GM12878 (cell line): ENCODE measurements at regions not wholly inside any gene's neighbourhood (a gene's known extent, or its start where the extent isn't known, plus 50 kb on each side); places are given as distances from the start of the nearest gene placed in this dataset.

Experiments used
- ATAC-seq: fragments of 200-7000 bp; cut with Tn5 transposase; 3 replicates; pipeline ENCODE4 v1.9.1; 2020; ENCODE audit warnings: mild to moderate bottlenecking, moderate library complexity
- BruUV-seq: library from RNA; stranded (reverse); fragments of 400-500 nt; replicated peaks from 2 replicates; lab custom pipeline; 2021; lab: Mats Ljungman, UMichigan
- CTCF ChIA-PET: fragments of 300-600 bp; sonication (Branson Sonifier 250); formaldehyde crosslinking; extraction: SDS; loops from one replicate; lab custom pipeline; 2021; ENCODE audit warnings: inconsistent platforms; lab: Yijun Ruan, JAX
- POLR2A ChIA-PET: fragments of 350-600 bp; formaldehyde crosslinking; extraction: SDS; loops from one replicate; lab custom pipeline; 2021; ENCODE audit warnings: inconsistent platforms; lab: Charles Lee
- RAD21 ChIA-PET: fragments of 300-600 bp; sonication (Branson Sonifier 250); formaldehyde crosslinking; loops from one replicate; lab custom pipeline; 2023; ENCODE audit warnings: antibody characterized with exemption; ENCODE audit not compliant: unreplicated experiment; lab: Charles Lee
- SMC1A ChIA-PET: fragments of 300-600 bp; sonication (Branson Sonifier 250); formaldehyde crosslinking; loops from one replicate; lab custom pipeline; 2023; ENCODE audit not compliant: unreplicated experiment, uncharacterized antibody; lab: Charles Lee
- DNase-seq: peaks from one replicate; pipeline ENCODE4 v3.0.0-alpha.2; 2011; ENCODE audit warnings: low read depth, low spot score
- FAIRE-seq: peaks from 3 replicates; lab custom pipeline; 2011; peaks lifted over from hg19 to GRCh38; lab: Jason Lieb, UNC
- H2AFZ ChIP-seq: 2 replicates; pipeline ENCODE4 v1.6.0; 2011; ENCODE audit warnings: low read depth, low read length, control low read depth; ENCODE audit not compliant: control insufficient read depth
- H3K27ac ChIP-seq: 2 replicates; pipeline ENCODE4 v1.5.1; 2011; ENCODE audit warnings: control low read depth; ENCODE audit not compliant: control insufficient read depth, insufficient read depth
- H3K27me3 ChIP-seq, 2 experiments: replicated peaks in 1 of 2; 2 replicates each; pipeline versions ENCODE4 v1.6.0 to v1.6.1; 2011; ENCODE audit warnings: low read length in 1 of 2; ENCODE audit not compliant: control insufficient read depth in 2 of 2, insufficient read depth in 2 of 2
- H3K36me3 ChIP-seq, 2 experiments: 2 replicates each; pipeline ENCODE4 v1.5.1; 2011; ENCODE audit warnings: low read length in 1 of 2; ENCODE audit not compliant: control insufficient read depth in 2 of 2, insufficient read depth in 2 of 2
- H3K4me1 ChIP-seq: 2 replicates; pipeline ENCODE4 v1.6.1; 2011; ENCODE audit warnings: mild to moderate bottlenecking, low read length, moderate library complexity, mixed read lengths; ENCODE audit not compliant: control insufficient read depth, insufficient read depth
- H3K4me2 ChIP-seq: 2 replicates; pipeline ENCODE4 v1.6.0; 2011; ENCODE audit warnings: control low read depth; ENCODE audit not compliant: control insufficient read depth, insufficient read depth
- H3K4me3 ChIP-seq: fragments of 200-600 bp; sonication (generic); 2 replicates; pipeline ENCODE4 v1.5.1; 2016
- H3K79me2 ChIP-seq: 2 replicates; pipeline ENCODE4 v1.6.0; 2011; ENCODE audit warnings: low read length; ENCODE audit not compliant: control insufficient read depth, insufficient read depth
- H3K9ac ChIP-seq: 2 replicates; pipeline ENCODE4 v1.8.0; 2011; ENCODE audit warnings: low read length, control low read depth, mixed read lengths; ENCODE audit not compliant: control insufficient read depth, insufficient read depth
- H3K9me3 ChIP-seq: replicated peaks from 3 replicates; pipeline ENCODE4 v1.5.1; 2011; ENCODE audit warnings: mild to moderate bottlenecking, low read length; ENCODE audit not compliant: control insufficient read depth, insufficient read depth
- H4K20me1 ChIP-seq: 2 replicates; pipeline ENCODE4 v1.6.0; 2011; ENCODE audit not compliant: control insufficient read depth, insufficient read depth
- CREM ChIP-seq: IDR thresholded peaks from 2 replicates; pipeline ENCODE4 v1.6.1; 2014; ENCODE audit warnings: antibody characterized with exemption, low read depth
- EP300 ChIP-seq, 2 experiments: fragments of 150-350 bp in 1 of 2; IDR thresholded peaks; 2 replicates each; pipeline ENCODE4 v1.6.1; 2011 to 2012; ENCODE audit warnings: low read depth in 2 of 2, low read length in 2 of 2, borderline replicate concordance in 1 of 2, improper control_type of control experiment in 1 of 2, inconsistent platforms in 1 of 2; ENCODE audit not compliant: control insufficient read depth in 1 of 2
- KLF5 ChIP-seq: fragments of 450-650 bp; IDR thresholded peaks from 2 replicates; pipeline ENCODE4 v1.6.1; 2014; ENCODE audit warnings: mild to moderate bottlenecking; ENCODE audit not compliant: partially characterized antibody
- NBN ChIP-seq: fragments of 450-650 bp; IDR thresholded peaks from 2 replicates; pipeline ENCODE4 v1.6.1; 2016
- PML ChIP-seq: IDR thresholded peaks from 2 replicates; pipeline ENCODE4 v1.6.1; 2012; ENCODE audit warnings: low read length, inconsistent platforms
- RB1 ChIP-seq: fragments of 450-650 bp; formaldehyde crosslinking; IDR thresholded peaks from 2 replicates; pipeline ENCODE4 v1.6.1; 2017; ENCODE audit warnings: mild to moderate bottlenecking, borderline replicate concordance
- RUNX3 ChIP-seq: IDR thresholded peaks from 2 replicates; pipeline ENCODE4 v1.6.1; 2012; ENCODE audit warnings: low read length, inconsistent platforms
- STAT1 ChIP-seq: fragments of 450-650 bp; conservative IDR thresholded peaks from 2 replicates; pipeline ENCODE4 v1.6.1; 2014; ENCODE audit warnings: antibody characterized with exemption, mild to moderate bottlenecking
- ZNF592 ChIP-seq: fragments of 450-650 bp; IDR thresholded peaks from 2 replicates; pipeline ENCODE4 v1.6.1; 2017; ENCODE audit warnings: mild to moderate bottlenecking, moderate library complexity
- in situ Hi-C: fragments of 300-500 bp; cut with MboI; formaldehyde crosslinking; loops from 9 replicates; pipeline ENCODE4 v1.14.3; 2018; ENCODE audit warnings: mixed read lengths
- intact Hi-C: fragments of 100-400 bp; cut with micrococcal nuclease; formaldehyde crosslinking; loops from one replicate; pipeline ENCODE4 v1.14.2; 2022; ENCODE audit not compliant: unreplicated experiment
- TF ChIP-seq, protein P1 (sequence below): IDR thresholded peaks from 2 replicates; pipeline ENCODE4 v1.6.1; 2011; ENCODE audit warnings: low read depth, low read length, improper control_type of control experiment, borderline replicate concordance

- CTCF ChIA-PET = interaction anchor here (1.0 kb wide), 1 partner anchor 9 kb away, joined by 3 read pairs; no protein-coding TSS in a partner anchor
- ATAC-seq = no peak
- in situ Hi-C loops = no loop called here
Measured at GRCh38 chr10:45211576-45211975, 103.8 kb downstream of the OR13A1 start.

More at GRCh38 chr10:45211576-45211975, 103.8 kb downstream of the OR13A1 start:
- Histone ChIP-seq H3K27me3 (no peaks in the 10 kb centered on the region), H3K4me3 (no peak overlapping the region), H4K20me1 (no peaks in the 10 kb centered on the region), H2AFZ (no peak overlapping the region), H3K9me3 (no peaks in the 10 kb centered on the region; the same call in 2 of the 3 replicates), H3K36me3 (no peaks in the 10 kb centered on the region), H3K4me2 (no peak overlapping the region), H3K9ac (no peak overlapping the region), H3K79me2 (no peaks in the 10 kb centered on the region), H3K4me1 (no peaks in the 10 kb centered on the region), H3K27ac (no peak overlapping the region)
- ChIA-PET RAD21 (no interaction called here), SMC1A (interaction anchor here (0.6 kb wide), 1 partner anchor 34 kb away, joined by 3 read pairs; no protein-coding TSS in a partner anchor), POLR2A (no interaction called here)
- no peak for TF ChIP-seq CREM
- no peak for TF ChIP-seq STAT1
- TF ChIP-seq NBN = no peak
- no peak for TF ChIP-seq RUNX3
- TF ChIP-seq, protein P1, sequence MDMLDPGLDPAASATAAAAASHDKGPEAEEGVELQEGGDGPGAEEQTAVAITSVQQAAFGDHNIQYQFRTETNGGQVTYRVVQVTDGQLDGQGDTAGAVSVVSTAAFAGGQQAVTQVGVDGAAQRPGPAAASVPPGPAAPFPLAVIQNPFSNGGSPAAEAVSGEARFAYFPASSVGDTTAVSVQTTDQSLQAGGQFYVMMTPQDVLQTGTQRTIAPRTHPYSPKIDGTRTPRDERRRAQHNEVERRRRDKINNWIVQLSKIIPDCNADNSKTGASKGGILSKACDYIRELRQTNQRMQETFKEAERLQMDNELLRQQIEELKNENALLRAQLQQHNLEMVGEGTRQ = no peak
- TF ChIP-seq RB1 = no peak
- no peak for TF ChIP-seq PML
- no peak for TF ChIP-seq ZNF592
- no peak for TF ChIP-seq KLF5
- no peak for TF ChIP-seq EP300 (IDR thresholded peaks at IDR 0.05; ENCODE audit: borderline replicate concordance in 1 of 2, control insufficient read depth in 1 of 2, low read depth in 2 of 2, low read length in 2 of 2)
- no peak for FAIRE-seq
- BruUV-seq = no TSS peak
- intact Hi-C loops = no loop called here
- no peak for DNase-seq
